ENCODE measurements at regions not wholly inside any gene's neighbourhood (a gene's known extent, or its start where the extent isn't known, plus 50 kb on each side); places are given as distances from the start of the nearest gene placed in this dataset.
"Not testable (repeated sequence)": the region's sequence is repeated elsewhere in the genome, so short reads cannot be mapped to it uniquely, and the experiment has no call there.

DNA sequence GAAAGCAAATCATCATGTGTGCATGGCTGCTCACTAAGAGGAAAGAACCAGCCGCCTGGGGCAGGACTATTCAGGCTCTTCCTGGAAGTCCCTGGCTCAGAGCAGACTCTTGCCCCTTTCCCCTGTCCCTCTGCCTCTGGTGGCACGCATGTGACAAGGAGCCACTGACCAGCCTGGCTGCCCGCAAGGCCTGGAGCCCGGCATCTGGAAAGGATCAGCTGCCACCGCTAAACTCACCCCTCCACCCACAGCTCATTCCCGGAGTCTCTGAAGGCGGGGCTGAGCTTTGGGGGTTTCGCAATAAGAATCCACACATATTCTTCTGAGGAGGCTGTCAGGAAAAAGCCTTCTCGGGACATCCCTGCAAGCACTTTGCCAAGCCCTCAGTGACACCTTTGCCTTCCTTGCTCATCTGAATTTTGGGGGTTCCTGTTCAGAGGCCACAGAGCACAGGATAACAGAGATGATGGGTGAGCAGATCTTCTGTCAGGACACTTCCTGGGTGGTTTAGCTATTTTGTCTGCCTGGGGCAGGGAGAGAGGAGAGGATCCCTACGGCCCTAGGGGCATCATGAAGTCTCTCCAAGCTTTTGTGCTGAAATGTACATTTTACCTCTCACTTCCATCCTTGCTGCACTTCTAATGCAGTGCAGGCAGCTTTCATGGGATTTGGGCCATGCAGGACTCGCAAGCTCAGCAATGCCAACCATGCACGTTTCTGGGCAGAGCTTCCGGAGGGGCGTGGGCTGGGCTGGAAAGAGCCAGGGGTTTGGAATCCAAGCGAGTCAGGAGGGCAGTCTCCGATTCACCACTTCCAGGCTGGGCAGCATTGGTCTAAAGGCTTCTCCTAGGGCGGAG lies 124.8 kb upstream of the MAP1LC3B2 start:
- DNase-seq, result no peak

DNA sequence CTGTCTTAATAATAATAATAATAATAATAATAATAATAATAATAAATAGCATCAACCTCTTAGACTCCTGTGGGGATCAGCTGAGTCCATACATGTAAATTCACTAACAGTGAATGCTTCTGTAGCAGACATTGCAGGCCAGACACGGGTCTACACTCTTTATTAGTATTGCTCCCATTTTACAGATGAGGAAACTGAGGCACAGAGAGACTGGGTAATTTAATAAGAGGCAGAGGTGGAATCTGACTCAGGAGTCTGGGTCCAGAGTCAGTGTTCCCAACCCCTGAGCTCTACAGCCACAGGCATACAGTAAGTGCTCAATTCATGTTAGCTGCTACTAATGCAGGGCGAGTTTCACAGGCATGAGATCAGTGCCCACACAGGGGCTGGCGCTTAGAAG lies 123.2 kb upstream of the MAP1LC3B2 start:
- no peak for DNase-seq

DNA sequence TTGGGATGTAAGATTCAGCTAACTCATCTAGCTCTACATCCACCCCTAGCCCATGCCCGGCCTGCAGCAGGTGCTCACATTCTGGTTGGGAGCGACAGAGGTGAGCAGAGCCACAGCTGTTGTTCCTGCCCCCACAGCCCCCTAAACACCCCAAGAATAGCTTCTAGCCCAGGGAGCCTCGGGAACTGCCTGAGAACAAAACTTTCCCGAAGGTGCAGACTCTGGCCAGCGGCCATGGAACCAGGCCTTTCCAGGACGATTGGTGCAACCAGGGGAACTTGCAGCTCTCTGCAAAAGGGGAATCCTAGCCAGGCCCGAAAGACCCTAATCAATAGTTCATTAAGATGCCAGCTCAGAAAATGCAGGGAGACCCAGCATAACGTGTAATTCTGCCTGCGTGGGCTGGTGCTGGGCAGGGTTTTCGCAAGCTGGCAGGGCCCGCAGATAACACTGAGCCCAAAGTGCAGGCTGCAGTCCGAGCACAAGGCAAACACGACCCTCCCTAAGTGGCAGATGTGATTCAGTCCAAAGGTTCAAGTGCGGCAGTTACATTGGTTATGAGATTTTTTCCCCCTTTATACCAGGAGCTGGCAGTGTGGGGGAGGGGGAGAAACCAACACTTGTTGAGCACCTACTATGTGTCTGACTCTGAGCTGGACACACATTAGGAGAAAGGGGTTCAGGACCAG lies 122.5 kb upstream of the MAP1LC3B2 start:
- no peak for DNase-seq

DNA sequence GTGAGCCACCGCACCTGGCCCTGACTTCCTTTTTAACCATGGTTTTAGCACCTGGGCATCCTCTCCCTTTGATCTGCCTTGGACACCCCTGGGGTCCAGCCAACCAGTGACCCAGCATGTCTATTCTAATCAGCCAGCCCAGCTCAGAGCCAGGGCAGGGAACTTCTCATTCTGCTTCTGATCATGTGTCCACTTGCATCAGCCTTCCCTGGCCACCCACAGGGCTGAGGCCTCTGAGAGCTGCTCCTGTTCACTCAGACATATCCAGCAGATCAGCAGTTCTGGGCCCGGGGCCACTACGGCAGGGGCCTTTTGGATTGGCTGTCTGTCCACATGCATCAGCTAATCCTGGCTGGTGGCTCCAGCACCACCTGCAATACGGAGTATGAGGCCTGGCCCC lies 117.9 kb upstream of the MAP1LC3B2 start:
- DNase-seq, result no peak

DNA sequence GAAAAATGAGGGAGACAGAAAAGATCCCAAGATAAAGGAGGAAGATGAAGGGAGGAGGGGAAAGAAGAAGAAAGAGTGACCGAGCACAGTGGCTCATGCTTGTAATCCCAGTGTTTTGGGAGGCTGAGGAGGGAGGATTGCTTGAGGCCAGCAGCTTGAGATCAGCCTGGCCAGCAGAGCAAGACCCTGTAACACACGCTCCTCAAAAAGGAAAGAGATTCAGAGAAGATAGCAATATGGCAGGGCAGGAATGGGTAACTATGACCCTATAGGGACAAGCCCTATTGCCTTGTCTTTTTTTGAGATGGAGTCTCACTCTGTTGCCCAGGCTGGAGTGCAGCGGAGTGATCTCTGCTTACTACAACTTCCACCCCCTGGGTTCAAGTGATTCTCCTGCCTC lies 116.9 kb upstream of the MAP1LC3B2 start:
- DNase-seq, result no peak

DNA sequence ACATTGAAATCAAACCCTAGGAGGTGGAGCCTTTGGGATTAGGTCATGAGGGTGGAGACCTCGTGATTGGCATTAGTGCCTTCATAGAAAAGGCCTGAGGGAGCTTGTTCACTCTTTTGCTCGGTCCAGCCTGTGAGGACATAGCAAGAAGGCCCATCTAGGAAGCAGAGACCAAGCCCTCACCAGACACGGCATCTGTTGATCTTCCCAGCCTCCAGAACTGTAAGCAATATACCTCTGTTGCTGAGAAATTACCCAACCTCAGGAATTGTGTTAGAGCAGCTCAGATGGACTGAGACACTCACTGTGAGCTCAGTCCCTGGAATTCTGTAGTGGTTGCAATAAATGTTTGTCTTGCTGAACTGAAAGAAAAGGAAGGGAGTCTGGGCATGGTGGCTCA lies 116.2 kb upstream of the MAP1LC3B2 start:
- DNase-seq, result no peak

DNA sequence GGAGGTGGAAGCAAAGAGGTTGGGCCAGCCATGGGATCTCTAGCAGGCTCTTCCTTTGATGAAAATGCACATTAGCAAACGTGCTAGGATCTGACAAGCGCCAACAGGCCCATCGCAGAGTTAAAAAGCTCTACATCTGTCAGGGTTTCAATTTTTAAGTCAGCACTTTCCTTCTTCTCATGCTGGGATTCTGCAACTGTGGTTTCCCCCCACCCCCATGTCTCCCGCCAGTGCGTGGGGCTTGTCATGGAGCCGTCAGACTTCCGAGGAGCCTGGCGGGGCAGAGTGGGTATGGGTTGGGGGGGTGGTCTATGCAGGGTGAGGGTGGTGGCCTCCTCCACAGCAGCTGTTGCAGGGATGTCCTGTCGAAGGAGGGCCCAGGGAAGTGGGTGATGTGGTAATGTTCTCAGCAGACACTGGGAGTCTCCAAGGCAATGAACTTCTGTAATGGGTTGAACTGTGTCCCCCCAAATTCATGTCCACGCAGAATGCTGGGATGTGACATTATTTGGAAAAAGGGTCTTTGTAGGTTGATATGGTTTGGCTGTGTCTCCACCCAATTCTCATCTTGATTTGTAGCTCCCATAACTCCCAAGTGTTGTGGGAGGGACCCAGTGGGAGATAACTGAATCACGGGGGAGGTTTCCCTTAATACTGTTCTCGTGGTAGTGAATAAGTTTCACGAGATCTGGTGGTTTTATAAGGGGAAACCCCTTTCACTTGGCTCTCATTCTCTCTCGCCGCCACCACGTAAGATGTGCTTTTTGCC lies 115.2 kb upstream of the MAP1LC3B2 start:
- DNase-seq, result peak; percentile 17

DNA sequence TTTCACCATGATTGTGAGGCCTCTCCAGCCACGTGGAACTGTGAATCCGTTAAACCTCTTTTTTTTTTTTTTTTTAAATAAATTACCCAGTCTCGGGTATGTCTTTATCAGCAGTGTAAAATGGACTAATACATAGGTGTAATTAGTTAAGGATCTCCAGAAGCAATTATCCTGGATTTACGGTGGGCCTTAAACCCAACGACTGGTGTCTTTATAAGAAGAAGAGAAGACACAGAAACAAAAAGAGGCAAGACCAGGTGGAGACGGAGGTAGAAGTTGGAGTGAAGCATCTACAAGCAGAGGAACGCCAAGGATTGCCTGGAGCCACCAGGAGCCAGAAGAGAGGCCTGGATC lies 114.6 kb upstream of the MAP1LC3B2 start:
- no peak for DNase-seq

DNA sequence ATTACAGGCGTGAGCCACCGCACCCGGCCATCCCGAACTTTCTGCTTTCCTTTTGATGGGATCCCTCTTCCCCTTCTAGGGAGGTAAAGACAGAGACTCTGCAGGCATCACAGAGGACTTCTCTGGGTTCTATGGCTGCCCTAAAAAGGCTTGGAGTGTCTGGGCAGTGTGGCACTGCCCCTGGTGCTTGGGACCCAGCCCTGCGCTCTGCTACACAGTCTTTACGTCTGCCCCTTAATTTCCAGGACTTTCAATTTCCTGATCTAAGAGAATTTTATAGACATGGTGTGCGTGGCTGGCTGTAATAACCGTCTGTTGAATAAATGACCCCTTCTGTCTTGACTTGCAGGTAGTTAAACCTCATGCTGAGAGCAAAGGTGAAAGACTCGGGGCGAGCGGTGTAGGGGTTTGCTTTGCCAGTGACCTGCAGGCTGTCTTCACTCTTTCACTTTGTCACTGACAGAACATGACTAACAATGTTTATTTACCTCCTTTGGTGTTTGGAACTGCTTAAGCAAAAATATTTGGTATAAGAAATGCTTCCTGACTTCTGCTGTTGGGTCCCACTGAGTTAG lies 110.9 kb upstream of the MAP1LC3B2 start:
- no peak for DNase-seq

DNA sequence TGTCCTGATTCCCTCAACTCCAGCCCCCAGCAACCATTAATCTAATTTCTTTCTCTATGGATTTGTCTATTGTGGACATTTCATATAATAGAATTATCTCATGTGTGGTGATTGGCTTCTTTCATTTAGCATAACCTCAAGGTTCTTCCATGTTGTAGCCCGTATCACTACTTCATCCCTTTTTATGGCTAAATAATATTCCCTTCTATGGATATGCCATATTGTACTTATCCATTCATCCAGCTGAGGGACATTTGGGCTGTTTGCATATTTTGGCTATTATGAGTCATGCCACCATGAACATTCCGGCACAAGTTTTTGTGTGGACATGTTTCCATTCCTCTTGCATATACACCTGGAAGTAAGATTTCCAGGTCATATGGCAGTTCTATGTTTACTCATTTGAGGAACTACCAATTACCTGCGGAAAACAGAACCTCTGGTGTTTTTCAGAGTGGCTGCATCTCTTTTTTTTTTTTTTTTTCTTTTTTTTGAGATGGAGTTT lies 108.7 kb upstream of the MAP1LC3B2 start:
- no peak for DNase-seq

DNA sequence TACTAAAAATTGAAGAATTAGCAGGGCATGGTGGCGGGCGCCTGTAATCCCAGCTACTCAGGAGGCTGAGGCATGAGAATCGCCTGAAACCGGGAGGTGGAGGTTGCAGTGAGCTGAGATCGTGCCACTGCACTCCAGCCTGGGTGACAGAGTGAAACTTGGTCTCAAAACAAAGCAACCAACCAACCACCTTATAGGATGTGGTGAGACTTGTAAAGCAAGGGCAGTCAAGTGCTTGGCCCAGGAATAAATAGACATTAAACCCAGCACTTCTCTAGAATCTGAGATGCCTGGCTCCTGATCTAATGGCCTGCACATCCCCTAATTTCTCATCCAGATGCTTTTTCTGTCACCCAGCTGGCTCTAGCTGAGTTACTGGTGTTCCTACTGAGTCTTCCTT lies 106.2 kb upstream of the MAP1LC3B2 start:
- not testable (repeated sequence) for DNase-seq

DNA sequence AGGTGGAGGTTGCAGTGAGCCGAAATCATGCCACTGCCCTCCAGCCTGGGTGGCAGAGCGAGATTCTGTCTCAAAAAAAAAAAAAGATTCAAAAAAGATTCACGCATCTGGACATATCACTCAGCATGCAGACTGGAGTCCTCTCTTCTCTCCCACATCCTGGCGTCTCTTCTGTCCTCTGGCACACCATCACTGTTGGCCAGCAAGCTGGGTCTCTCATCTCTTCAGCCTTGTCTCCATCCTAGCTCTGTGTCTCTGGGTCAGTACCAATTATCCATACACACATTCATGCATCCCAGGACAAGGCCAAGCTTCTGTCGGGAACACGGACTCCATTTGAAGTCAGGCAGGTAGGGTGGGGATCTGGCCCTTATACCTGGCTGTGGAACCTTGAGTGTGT lies 105.5 kb upstream of the MAP1LC3B2 start:
- DNase-seq, result no peak

DNA sequence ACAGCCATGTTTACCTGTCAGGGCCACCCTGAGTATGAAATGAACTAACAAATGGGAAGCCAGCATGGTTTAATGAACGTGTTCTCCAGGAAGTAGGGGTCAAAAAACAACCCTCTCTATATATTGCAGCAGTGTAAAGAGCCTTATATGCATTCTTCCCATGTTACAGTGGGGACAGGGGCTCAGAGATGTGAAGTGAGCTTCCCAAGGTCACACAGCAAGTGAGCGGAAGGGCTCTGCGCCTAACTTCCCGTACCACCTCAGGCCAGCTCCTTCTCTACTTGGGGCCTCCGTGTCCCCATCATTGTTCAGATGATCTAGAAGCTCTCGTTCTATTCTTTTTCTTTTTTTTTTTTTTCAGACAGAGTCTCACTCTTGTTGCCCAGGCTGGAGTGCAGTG lies 105.1 kb upstream of the MAP1LC3B2 start:
- no peak for DNase-seq

DNA sequence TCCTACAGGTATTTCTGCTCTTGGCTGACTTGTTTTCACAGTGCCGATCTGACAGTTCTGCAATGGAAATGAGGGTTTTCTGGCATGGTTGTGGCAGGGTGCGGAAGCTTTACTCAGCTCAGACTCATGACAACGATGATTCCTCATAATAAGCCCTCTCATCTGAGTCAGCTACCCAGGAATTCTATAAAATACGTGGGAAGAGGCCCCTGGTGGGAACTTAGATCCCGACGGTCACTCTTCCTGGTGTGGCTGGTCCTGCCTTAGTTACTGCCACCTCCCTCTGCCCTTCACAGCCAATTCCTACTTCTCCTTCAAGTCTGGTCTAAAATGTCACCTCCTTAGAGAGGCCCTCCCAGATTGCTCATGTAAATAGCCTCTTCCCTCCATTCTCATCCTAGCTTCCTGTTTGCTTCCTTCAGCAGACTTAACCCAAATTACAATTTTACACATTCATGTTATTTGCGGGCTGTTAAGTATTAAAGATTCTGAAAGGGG lies 104.2 kb upstream of the MAP1LC3B2 start:
- DNase-seq, result no peak

DNA sequence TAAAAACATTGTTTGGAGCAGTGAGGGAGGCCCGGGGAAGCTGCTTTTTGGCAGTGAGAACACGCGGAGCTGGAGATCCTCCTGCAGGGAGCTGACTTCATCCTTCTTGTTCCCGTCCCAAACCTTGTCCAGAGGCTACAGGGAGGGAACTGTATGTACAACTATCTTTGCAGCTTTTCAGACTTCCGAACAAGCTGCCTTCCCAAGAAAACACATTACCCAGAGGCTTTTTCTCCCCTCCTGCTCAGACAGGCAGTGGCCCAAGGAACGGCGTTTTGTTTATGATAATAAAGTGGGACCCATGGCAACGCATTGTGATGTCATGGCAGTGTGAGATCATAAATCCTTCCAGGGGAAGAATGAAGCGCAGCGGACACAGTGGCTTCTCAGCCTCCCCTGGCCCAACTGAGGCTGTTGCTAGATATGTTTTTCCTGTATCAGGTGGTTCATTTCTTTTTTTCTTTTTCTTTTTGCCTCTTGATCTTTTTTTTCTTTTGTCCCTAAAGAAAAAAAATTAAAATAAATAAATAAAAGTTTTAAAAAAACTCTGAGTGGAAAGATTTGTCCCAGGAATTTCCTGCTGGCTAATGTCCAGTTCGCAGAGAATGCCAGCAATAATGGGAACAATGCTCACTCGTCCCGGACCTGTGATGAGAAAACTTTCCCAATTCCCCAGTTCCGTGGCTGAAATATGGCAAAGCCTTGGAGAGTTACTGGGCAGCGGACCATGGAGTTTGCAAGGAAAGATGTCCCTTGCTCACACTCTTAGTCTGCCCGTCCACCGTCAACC lies 103.4 kb upstream of the MAP1LC3B2 start:
- DNase-seq, result no peak

DNA sequence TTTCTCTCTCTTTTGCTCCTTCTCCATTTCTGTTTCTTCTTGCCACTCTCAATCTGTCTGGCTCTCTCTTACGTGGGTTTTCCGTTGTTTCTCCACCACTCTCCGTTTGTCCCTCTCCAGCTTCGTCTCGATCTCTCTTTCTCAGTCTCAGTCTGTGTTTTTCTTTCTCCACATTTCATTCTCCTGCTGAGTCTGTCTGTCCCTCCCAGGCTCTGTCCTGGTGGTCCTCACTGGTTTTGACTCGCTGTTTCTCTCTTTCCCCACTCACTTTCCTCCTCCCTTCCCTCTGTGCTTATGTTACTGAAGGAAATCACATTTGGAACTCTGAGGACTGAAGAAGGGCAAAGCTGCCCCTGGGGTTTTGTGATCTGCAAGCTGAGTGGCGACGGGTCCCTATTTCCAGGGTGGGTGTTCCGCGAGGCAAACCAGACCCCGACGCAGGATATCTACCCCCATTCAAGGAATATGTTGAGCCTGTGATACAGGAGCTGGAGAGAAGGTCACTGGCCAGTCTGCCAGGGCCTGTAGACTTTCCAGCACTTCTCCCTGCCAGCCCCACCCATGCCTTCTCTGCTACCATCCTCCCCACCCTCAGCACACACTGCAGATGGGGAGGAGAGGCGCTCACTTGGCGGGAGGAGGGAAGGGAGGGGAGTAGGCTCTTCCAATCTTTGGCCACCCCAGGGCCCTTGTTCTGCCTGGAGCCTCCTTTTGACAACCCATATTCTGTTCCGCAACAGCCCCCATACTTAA lies 102.7 kb upstream of the MAP1LC3B2 start:
- DNase-seq, result no peak

DNA sequence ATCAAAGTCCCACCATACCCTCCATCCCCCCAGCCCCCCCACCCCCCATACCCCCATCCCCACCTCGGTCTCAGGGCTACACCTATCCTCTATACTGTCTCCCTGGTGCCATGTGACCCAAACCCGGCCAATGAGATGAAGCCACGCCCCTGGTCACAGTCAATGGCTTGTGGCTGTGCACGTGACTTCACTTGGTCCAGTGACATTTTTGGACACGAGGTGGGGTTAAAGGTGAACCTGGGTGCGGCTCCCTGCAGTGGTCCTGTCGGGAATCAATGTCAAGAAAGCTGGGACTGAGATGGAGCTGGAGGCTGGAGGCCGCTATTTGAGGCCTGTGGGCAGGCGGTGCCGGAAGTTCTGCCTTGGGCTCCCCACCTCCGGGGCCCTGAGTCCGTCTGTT lies 100.7 kb upstream of the MAP1LC3B2 start:
- DNase-seq, result no peak

DNA sequence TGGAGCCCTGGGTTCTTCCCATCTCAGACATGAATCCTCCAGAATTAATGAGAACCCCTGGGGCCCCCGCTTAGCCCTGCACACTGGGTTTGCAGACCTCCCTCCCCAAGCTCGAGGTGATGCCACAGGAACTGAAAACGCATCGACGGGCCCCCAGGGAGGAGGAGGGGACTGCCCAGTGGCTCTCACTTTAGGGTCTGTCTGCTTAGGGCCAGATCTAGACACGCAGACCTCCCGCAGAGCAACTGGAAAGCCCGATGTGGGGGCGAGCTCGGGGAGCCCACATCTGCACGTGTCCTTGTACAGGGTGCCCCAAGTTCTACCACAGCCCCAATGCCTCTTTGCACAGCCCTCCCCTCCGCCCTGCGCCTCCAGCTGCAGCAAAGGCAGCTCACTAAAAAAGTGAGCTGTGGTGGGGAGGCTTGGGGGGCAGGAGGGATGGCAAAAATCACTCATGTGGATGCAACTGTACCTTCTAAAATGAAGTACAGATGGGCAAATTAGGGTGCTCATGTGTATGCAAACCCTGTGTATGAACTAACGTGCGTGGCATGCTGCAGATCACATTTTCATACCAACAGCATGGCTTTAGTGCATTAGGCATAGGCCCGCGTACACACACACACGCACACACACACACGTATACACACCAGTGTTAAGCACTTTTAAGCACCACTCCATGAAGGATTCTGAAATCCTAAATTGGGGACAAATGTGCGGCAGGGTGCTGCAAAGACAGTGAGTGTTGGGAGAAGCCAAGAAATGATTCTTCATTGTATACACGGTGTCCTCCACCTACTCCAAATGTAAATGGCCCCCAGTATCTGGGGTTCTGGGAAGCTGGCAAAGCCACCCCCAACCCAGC lies 99.9 kb upstream of the MAP1LC3B2 start:
- DNase-seq, result no peak

DNA sequence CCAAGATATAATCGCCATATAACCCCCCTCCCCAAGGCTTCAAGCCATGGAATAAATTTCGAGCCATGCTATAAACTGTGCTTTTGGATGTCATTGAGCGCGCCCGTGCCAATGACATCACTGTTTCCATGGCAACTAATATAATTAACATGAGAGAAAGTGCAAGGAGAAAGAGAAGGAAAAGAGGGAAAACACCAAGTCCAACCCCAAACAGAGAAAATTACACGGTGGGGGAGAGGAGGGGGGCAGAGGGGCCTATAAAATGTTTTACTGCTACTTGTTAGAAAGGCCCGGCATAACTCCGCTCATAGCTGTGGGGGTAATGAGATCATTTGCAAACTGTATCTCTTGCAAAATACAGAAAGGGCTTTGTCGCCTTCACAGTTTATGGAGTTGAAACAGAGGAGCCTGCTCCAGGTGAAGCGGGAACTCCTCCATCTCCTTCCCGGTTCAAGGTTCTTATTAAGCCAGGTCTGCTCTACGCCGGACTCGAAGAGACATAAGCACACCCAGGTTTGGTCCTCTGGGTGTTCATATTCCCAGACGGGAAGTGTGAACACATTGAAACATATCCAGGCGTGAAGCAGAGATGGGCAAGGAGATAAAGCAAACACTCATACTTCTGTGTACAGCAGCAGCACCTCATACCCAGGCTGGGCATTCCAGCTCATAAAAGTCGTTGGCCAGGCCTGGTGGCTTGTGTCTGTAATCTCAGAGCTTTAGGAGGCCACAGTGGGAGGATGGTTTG lies 99.1 kb upstream of the MAP1LC3B2 start:
- no peak for DNase-seq

DNA sequence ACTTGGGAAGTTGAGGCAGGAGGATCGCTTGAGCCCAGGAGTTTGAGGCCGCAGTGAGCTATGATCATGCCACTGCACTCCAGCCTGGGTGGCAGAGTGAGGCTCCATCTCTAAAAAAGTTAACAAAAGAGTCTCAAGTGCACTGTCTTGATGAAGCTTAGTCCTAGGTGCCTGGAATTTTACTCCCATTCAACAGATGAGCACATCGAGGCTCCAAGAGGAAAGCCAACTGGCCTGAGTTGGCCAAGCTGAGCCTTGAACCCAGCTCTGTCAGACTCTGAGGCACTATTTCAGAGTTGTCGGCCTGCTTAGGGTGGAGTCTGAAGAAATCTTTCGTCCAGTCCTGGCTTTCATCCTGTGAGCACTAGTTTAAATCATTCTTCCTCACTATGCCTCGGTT lies 98.1 kb upstream of the MAP1LC3B2 start:
- no peak for DNase-seq
